ENCODE measurements at regions not wholly inside any gene's neighbourhood (a gene's known extent, or its start where the extent isn't known, plus 50 kb on each side); places are given as distances from the start of the nearest gene placed in this dataset.

GRCh38 chr9:78994471-78994870, 577.3 kb upstream of the TLE4 start:
- TF ChIP-seq CTCF (IDR thresholded peaks at IDR 0.05; ENCODE audit: extremely low read depth in 1 of 2, insufficient read depth in 1 of 2, low read depth in 1 of 2, low read length in 2 of 2) (no peak), POLR2AphosphoS5 (IDR thresholded peaks at IDR 0.05; ENCODE audit: insufficient read depth, low read depth, low read length) (no peak), EZH2 (IDR thresholded peaks at IDR 0.05; ENCODE audit: borderline replicate concordance, low read depth, low read length, severe bottlenecking) (no peak), FOS (IDR thresholded peaks at IDR 0.05; ENCODE audit: borderline replicate concordance, insufficient read depth, low read length) (no peak), POLR2A (IDR thresholded peaks at IDR 0.05; ENCODE audit: low read depth, low read length) (no peak), MYC (IDR thresholded peaks at IDR 0.05; ENCODE audit: low read depth, low read length) (no peak), JUN (IDR thresholded peaks at IDR 0.05; ENCODE audit: borderline replicate concordance, insufficient read depth, insufficient read length, low read depth) (no peak)
- TF ChIP-seq, protein P1, sequence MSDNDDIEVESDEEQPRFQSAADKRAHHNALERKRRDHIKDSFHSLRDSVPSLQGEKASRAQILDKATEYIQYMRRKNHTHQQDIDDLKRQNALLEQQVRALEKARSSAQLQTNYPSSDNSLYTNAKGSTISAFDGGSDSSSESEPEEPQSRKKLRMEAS (IDR thresholded peaks at IDR 0.05; ENCODE audit: insufficient read depth, insufficient read length): no peak
